NCI-H146 (cell line): ENCODE measurements at regions not wholly inside any gene's neighbourhood (a gene's known extent, or its start where the extent isn't known, plus 50 kb on each side); places are given as distances from the start of the nearest gene placed in this dataset.

Experiments
- DNase-seq: peaks from one replicate; lab custom pipeline; 2025; lab: John Stamatoyannopoulos, UW

GRCh38 chr2:129653246-129653645, 326.2 kb upstream of the RAB6C start:
- DNase-seq, result no peak

DNA sequence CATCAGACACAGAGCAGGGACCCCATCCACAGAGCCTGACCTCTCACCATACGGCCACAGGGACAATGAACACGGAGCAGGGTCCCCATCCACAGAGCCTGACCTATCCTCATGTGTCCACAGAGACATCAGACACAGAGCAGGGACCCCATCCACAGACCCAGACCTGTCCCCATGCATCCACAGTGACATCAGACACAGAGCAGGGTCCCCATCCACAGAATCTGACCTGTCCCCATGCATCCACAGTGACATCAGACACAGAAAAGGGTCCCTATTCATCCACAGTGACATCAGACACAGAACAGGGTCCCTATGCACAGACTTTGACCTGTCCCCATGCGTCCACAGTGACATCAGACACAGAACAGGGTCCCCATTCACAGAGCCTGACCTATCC, 325.1 kb upstream of the RAB6C start:
- DNase-seq, result no peak

- DNase-seq, result no peak
Measured at GRCh38 chr2:129656081-129656598, 323.3 kb upstream of the RAB6C start.

DNA sequence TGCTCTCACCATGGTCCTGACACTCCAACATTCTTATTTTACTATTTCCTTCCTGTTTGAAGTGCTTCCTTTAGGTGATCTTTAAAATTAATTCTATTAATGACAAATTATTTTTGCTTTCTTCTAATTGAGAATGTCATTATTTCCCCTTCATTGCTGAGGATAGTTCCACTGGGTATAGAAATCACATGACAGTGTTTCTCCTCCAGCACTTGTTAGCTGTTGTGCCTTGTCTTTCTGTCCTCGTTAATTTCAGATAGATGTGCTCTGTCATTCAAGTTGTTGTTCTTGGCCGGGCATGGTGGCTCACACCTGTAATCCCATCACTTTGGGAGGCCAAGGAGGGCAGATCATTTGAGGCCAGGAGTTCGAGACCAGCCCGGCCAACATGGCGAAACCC, 321.0 kb upstream of the RAB6C start:
- no peak for DNase-seq

- no peak for DNase-seq
Measured at GRCh38 chr2:129661935-129662334, 317.5 kb upstream of the RAB6C start.

DNA sequence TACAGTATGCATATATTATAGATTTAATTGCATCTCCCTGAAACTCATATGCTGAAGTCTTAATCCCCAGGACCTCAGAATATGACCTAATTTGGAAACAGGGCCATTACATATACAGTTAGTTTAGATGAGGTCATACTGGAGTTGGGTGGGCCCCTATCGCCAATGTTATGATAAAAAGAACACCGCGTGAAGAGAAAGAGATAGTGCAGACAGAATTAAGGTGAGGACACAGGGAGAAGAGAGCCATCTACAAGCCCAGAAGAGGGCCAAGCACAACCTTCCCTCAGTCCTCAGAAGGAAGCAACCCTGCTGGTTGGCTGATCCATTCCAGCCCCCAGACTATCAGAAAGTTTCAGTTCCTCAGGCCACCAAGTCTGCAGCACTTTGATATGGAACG, 311.9 kb upstream of the RAB6C start:
- no peak for DNase-seq

- DNase-seq, result no peak
Measured at GRCh38 chr2:129672521-129672920, 306.9 kb upstream of the RAB6C start.

- DNase-seq, result no peak
Measured at GRCh38 chr2:129673234-129673633, 306.2 kb upstream of the RAB6C start.

DNA sequence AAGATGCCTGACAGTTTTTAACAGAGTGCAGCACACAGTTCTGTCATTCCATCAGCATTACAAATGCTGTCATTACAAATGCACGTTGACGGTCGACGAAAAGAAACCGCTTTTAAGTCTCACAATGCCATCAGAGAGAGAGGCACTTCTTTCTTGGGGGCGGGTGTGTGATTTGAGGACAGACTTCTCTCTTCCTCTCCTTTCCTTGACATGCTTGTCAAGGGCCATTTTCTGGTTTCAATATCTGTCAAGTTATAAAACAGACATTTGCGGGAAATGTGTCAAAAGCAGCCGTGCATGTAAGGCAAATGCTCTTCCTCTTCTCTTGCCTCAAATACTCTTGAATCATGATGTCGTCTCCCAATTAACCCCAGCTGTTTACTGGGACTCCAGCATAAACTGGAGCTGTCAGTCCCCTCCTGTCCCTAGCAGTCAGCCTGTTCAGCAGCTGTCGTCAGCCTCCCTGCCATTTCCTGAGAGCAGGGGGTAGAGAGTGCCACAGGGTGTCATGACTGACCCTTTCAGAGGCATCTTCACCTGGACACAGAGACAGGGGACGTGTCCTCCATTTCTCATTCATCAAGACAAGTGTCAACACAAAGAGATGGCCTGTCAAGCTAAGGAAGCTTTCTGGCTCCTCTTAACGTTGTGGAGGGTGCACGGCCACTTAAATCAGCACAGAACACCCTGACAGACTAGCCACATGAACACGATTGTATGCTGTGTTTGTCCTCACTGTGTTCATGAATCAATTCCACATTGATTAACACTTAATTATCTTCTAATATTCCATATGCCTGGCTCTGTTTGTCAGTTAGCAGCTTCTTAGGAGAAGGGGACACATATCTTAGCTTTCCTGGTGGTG, 305.4 kb upstream of the RAB6C start:
- no peak for DNase-seq

DNA sequence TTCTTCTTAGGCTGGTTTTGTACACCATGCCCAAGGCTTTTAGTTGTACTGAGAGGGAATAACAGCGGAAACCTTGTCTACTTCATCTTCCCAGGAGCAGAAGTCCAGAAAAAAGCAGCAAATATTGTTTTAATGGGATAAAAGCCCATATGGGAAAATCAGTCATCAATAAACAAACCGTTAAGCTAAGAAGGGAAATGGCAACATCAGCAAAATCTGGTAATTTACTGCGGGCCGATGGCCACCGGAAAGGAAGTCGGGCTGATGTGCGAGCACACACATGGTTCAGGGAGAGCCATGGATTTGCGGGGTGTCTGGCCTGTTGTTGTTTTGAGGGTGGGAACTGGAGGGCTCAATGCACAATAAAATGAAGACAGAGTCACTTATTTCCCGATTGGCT, 300.7 kb upstream of the RAB6C start:
- no peak for DNase-seq

- no peak for DNase-seq
Measured at GRCh38 chr2:129681788-129682187, 297.7 kb upstream of the RAB6C start.

DNA sequence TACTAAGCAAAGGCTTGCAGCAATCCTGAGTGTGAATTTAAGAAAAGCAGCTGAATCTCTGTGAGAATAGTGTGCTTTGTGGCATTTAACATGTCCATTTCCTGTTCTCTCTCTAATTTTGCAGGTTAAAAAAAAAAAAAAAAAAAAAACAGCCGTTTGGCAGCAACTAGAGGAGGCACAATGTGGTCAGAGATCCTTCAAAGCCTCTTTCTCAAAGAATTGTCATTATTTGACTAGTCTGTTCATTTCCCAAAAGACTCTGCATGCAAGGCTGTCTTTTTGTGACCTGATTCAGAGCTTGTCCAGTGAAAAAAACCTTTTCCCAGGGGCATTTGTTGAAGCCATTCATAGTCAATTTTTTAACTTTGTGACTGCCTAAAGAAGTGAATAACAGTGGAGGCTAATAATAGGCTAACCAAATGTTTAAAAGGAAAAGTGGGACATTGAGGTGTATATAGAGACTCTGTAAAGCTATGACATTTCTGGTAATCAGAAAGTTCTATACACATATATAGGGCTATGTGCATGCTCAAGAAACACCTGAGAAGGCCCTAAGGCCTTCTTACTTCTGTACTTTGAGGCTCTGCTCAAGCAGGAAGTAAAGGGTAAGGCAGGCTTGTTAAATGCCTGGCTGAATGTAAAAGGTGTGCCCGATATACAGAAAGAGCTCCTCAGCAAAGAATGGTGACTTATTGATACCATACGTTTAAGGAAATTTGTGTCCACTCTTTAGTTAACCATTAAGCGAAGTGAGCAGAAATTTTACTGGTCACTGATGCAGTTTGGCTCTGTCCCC, 289.6 kb upstream of the RAB6C start:
- no peak for DNase-seq

DNA sequence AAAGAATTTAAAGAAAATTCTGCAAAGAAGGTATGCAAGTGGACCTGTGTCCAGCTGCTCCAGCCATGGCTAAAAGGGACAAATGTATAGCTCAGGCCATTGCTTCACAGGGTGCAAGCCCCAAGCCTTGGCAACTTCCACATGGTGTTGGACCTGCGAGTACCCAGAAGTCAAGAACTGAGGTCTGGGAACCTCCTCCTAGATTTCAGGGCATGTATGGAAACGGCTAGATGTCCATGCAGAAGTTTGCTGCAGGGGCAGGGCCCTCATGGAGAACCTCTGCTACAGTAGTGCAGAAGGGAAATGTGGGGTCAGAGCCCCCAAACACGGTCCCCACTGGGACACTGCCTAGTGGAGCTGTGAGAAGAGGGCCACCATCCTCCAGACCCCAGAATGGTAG, 284.0 kb upstream of the RAB6C start:
- no peak for DNase-seq

DNA sequence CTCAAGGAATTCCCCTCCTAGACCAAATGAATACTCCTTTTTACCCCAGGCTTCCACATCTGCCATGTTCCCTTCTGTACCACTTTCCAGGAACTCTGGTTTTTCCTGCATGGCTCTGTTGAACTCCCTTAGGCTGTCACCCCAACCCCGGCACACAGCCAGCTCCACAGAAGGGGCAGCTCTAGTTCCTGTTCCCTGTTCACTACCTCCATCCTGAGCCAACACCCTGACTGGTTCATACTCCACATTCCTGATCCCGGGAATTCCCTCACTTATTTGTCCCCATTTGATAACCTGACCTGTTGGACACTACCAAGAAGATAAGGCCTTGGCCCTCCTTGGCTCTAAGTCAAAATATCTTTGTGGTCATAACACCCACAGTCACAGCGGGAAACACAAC, 280.9 kb upstream of the RAB6C start:
- DNase-seq, result no peak

DNA sequence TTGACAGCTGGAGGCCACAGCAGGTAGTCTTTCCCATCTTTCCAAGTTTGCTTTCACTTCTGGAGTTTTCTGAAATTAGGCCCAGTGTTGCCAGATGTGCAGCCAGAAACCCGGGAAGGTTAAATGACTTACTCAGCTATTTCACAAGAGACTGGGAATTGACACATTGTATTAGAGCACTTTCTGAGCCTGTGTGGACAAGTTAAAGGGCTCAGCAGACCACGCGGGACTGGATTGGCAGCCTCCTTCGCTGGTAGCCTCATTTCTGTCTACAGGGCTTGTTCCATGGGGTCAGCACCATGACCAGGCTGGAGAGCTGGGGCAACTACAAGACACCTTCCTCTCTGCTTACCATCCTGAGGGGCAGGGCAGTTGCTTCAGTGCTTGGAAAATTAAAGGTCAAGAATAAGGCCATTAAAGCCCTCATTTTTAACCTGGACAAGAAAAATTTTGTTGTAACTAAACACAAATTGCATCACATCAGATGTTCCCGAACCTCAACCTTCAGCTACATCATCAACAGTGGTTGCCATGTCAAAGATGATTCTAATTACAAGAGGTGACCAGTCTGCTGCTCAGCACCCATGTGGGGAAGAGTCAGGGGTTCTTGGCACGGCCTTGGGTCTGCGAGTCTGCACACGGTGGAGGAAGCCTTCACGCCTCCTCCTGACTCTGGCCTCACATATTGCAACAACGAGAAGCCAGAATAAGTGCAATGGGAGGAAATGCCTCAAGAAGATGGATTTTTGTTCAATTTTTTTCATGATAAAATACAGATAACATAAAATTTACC, 279.5 kb upstream of the RAB6C start:
- DNase-seq, result no peak

- DNase-seq, result no peak
Measured at GRCh38 chr2:129702416-129703176, 276.9 kb upstream of the RAB6C start.

GRCh38 chr2:129705085-129705484, 274.4 kb upstream of the RAB6C start:
- DNase-seq, result no peak

GRCh38 chr2:129707800-129708199, 271.7 kb upstream of the RAB6C start:
- no peak for DNase-seq

DNA sequence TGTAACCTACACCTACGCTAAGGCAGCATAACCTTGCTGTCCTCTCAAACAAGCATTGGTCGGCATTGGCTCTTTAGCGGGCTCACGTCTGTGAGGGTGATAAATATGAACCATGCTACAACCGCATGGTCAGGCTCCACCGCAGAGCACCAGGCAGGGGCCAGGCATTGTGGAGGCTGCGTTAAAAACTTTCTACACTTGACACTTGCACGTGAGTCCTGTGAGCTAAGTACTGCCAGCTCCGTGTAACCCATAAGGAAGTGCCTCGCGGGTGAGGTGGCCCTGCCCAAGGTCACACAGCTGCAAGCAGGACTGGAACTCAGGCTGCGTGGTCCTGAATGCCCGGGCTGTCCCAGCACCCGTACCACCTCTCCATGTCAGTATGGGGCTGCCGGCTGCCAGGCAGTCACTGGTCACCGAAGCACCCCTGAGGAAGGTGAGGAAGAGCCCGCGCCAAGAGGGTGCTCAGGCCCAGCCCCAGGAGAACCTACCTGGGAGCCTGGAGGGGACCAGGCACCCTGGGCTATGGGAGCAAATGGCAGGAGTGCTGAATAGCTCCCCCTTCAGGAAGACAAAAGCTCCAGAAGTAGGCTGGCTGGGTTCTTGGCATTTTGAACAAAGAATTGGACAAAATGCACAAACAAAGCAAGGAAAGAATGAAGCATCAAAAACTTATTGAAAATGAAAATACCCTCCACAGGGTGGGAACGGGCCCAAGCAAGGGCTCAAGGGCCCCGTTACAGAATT, 271.1 kb upstream of the RAB6C start:
- no peak for DNase-seq

- DNase-seq, result no peak
Measured at GRCh38 chr2:129709001-129709955, 270.2 kb upstream of the RAB6C start.
